SJCRH30 (cell line): ENCODE measurements at regions not wholly inside any gene's neighbourhood (a gene's known extent, or its start where the extent isn't known, plus 50 kb on each side); places are given as distances from the start of the nearest gene placed in this dataset.

ENCODE experiments used
- DNase-seq, 2 experiments: peaks; one replicate each; pipeline ENCODE4 v3.0.0-alpha.2; 2015 to 2020
- H3K27ac ChIP-seq: fragments of 250-450 bp; sonication (Bioruptor Pico); 2 replicates; pipeline ENCODE4 v1.5.1; 2020; ENCODE audit warnings: mild to moderate bottlenecking, moderate library complexity
- H3K27me3 ChIP-seq: fragments of 250-450 bp; sonication (Bioruptor Pico); 2 replicates; pipeline ENCODE4 v1.5.1; 2020; ENCODE audit warnings: mild to moderate bottlenecking, moderate library complexity
- H3K36me3 ChIP-seq: fragments of 250-450 bp; sonication (Bioruptor Pico); 2 replicates; pipeline ENCODE4 v1.5.1; 2020; ENCODE audit warnings: mild to moderate bottlenecking, moderate library complexity
- H3K4me1 ChIP-seq: fragments of 250-450 bp; sonication (Bioruptor Pico); 2 replicates; pipeline ENCODE4 v1.5.1; 2020; ENCODE audit warnings: mild to moderate bottlenecking, moderate library complexity
- H3K4me3 ChIP-seq: fragments of 250-450 bp; sonication (Bioruptor Pico); 2 replicates; pipeline ENCODE4 v1.5.1; 2020; ENCODE audit warnings: mild to moderate bottlenecking, moderate library complexity
- H3K9me3 ChIP-seq: fragments of 250-450 bp; sonication (Bioruptor Pico); replicated peaks from 2 replicates; pipeline ENCODE4 v1.5.1; 2020; ENCODE audit warnings: mild to moderate bottlenecking, moderate library complexity

- no peak overlapping the region for H3K4me3 ChIP-seq
- no peaks in the 10 kb centered on the region for H3K36me3 ChIP-seq
- DNase-seq = no peak
- no peaks in the 10 kb centered on the region; the same call in 1 of the 2 replicates for H3K27me3 ChIP-seq
- no peaks in the 10 kb centered on the region for H3K9me3 ChIP-seq
- H3K4me1 ChIP-seq = no peaks in the 10 kb centered on the region
- H3K27ac ChIP-seq = no peak overlapping the region
Observed at GRCh38 chr2:66824926-66825325, 390.0 kb downstream of the MEIS1 start.

GRCh38 chr2:66827851-66828250, 392.9 kb downstream of the MEIS1 start:
- no peak for DNase-seq
- Histone ChIP-seq H3K36me3 (no peaks in the 10 kb centered on the region), H3K27me3 (no peaks in the 10 kb centered on the region; the same call in 1 of the 2 replicates), H3K9me3 (no peaks in the 10 kb centered on the region), H3K4me3 (no peak overlapping the region), H3K27ac (no peak overlapping the region), H3K4me1 (no peaks in the 10 kb centered on the region)

- Histone ChIP-seq H3K27me3 (no peaks in the 10 kb centered on the region; the same call in 1 of the 2 replicates), H3K27ac (no peak overlapping the region), H3K4me1 (no peaks in the 10 kb centered on the region), H3K4me3 (no peak overlapping the region), H3K36me3 (no peaks in the 10 kb centered on the region), H3K9me3 (no peaks in the 10 kb centered on the region)
- DNase-seq = no peak
Observed at GRCh38 chr2:66828876-66829275, 394.0 kb downstream of the MEIS1 start.

- DNase-seq = no peak
- H3K27me3 ChIP-seq = no peaks in the 10 kb centered on the region; the same call in 1 of the 2 replicates
- no peak overlapping the region for H3K4me3 ChIP-seq
- no peak overlapping the region for H3K27ac ChIP-seq
- H3K9me3 ChIP-seq = no peaks in the 10 kb centered on the region
- no peaks in the 10 kb centered on the region for H3K4me1 ChIP-seq
- no peaks in the 10 kb centered on the region for H3K36me3 ChIP-seq
Observed at GRCh38 chr2:66830881-66831280, 396.0 kb downstream of the MEIS1 start.

GRCh38 chr2:66832646-66833435, 397.9 kb downstream of the MEIS1 start:
- H3K27me3 ChIP-seq = no peaks in the 10 kb centered on the region; the same call in 1 of the 2 replicates
- H3K4me1 ChIP-seq = no peaks in the 10 kb centered on the region
- H3K27ac ChIP-seq = no peak overlapping the region
- DNase-seq = no peak
- H3K36me3 ChIP-seq = no peaks in the 10 kb centered on the region
- H3K4me3 ChIP-seq = no peak overlapping the region
- H3K9me3 ChIP-seq = no peaks in the 10 kb centered on the region

- Histone ChIP-seq H3K4me1 (no peaks in the 10 kb centered on the region), H3K27me3 (no peaks in the 10 kb centered on the region)
Observed at GRCh38 chr2:66834859-66835258, 399.9 kb downstream of the MEIS1 start.

GRCh38 chr2:66836851-66837250, 401.9 kb downstream of the MEIS1 start:
- H3K36me3 ChIP-seq = no peaks in the 10 kb centered on the region
- no peak overlapping the region for H3K27ac ChIP-seq
- no peak overlapping the region for H3K4me3 ChIP-seq
- H3K9me3 ChIP-seq = no peaks in the 10 kb centered on the region
- DNase-seq = no peak
- no peaks in the 10 kb centered on the region for H3K4me1 ChIP-seq
- H3K27me3 ChIP-seq = no peaks in the 10 kb centered on the region

More at GRCh38 chr2:66834859-66835258, 399.9 kb downstream of the MEIS1 start:
- Histone ChIP-seq H3K4me3 (no peak overlapping the region), H3K9me3 (no peaks in the 10 kb centered on the region), H3K36me3 (no peaks in the 10 kb centered on the region), H3K27ac (no peak overlapping the region)
- DNase-seq = no peak

GRCh38 chr2:66839551-66840320, 404.8 kb downstream of the MEIS1 start:
- Histone ChIP-seq H3K9me3 (no peaks in the 10 kb centered on the region), H3K4me3 (no peak overlapping the region), H3K36me3 (no peaks in the 10 kb centered on the region), H3K4me1 (no peaks in the 10 kb centered on the region), H3K27me3 (no peaks in the 10 kb centered on the region), H3K27ac (no peak overlapping the region)
- no peak for DNase-seq

- Histone ChIP-seq H3K27me3 (no peaks in the 10 kb centered on the region), H3K36me3 (no peaks in the 10 kb centered on the region), H3K9me3 (no peaks in the 10 kb centered on the region), H3K27ac (no peak overlapping the region), H3K4me3 (no peak overlapping the region), H3K4me1 (no peaks in the 10 kb centered on the region)
- no peak for DNase-seq
Observed at GRCh38 chr2:66840321-66841002, 405.5 kb downstream of the MEIS1 start.

GRCh38 chr2:66843847-66844246, 408.9 kb downstream of the MEIS1 start:
- Histone ChIP-seq H3K27ac (no peak overlapping the region), H3K36me3 (no peaks in the 10 kb centered on the region), H3K4me1 (no peaks in the 10 kb centered on the region), H3K27me3 (peaks cover 12% of the 10 kb centered on the region; the same call in 1 of the 2 replicates), H3K4me3 (no peak overlapping the region), H3K9me3 (no peaks in the 10 kb centered on the region)
- no peak for DNase-seq

- Histone ChIP-seq H3K4me3 (no peak overlapping the region), H3K4me1 (no peaks in the 10 kb centered on the region), H3K36me3 (no peaks in the 10 kb centered on the region), H3K9me3 (no peaks in the 10 kb centered on the region), H3K27ac (no peak overlapping the region), H3K27me3 (peaks cover 18% of the 10 kb centered on the region; the same call in 1 of the 2 replicates)
- DNase-seq = no peak
Observed at GRCh38 chr2:66845307-66845706, 410.4 kb downstream of the MEIS1 start.

GRCh38 chr2:66846887-66847286, 412.0 kb downstream of the MEIS1 start:
- no peaks in the 10 kb centered on the region for H3K4me1 ChIP-seq
- no peaks in the 10 kb centered on the region for H3K9me3 ChIP-seq
- DNase-seq = no peak
- no peak overlapping the region for H3K4me3 ChIP-seq
- H3K27me3 ChIP-seq = peaks cover 18% of the 10 kb centered on the region; the same call in 1 of the 2 replicates
- no peak overlapping the region for H3K27ac ChIP-seq
- no peaks in the 10 kb centered on the region for H3K36me3 ChIP-seq

GRCh38 chr2:66849153-66849755, 414.3 kb downstream of the MEIS1 start:
- H3K27ac ChIP-seq = no peak overlapping the region

GRCh38 chr2:66850376-66850775, 415.5 kb downstream of the MEIS1 start:
- Histone ChIP-seq H3K4me1 (no peaks in the 10 kb centered on the region), H3K36me3 (no peaks in the 10 kb centered on the region), H3K27me3 (peaks cover 22% of the 10 kb centered on the region), H3K4me3 (no peak overlapping the region), H3K9me3 (no peaks in the 10 kb centered on the region), H3K27ac (no peak overlapping the region)
- DNase-seq = no peak

More at GRCh38 chr2:66849153-66849755, 414.3 kb downstream of the MEIS1 start:
- Histone ChIP-seq H3K9me3 (no peaks in the 10 kb centered on the region), H3K27me3 (peaks cover 22% of the 10 kb centered on the region), H3K36me3 (no peaks in the 10 kb centered on the region), H3K4me1 (no peaks in the 10 kb centered on the region), H3K4me3 (no peak overlapping the region)
- no peak for DNase-seq
